Activated T-cell treated with anti-CD3 and anti-CD28 coated beads, Interleukin-2, amount 50 U/mL, for 4 hours (primary cell): ENCODE measurements at regions not wholly inside any gene's neighbourhood (a gene's known extent, or its start where the extent isn't known, plus 50 kb on each side); places are given as distances from the start of the nearest gene placed in this dataset.
"Not testable (repeated sequence)": the region's sequence is repeated elsewhere in the genome, so short reads cannot be mapped to it uniquely, and the experiment has no call there.

Source experiments
- ATAC-seq, 2 donors: fragments of 200-7000 bp; cut with Tn5 transposase; one replicate each; pipeline ENCODE4 v1.10.0; 2021
- DNase-seq: peaks from one replicate; pipeline ENCODE4 v3.0.0-alpha.2; 2020
- H3K27me3 Mint-ChIP-seq: one replicate; pipeline ENCODE4 v1.8.0; 2021; ENCODE audit warnings: low read depth, mixed read lengths
- H3K36me3 Mint-ChIP-seq: one replicate; pipeline ENCODE4 v1.8.0; 2022; ENCODE audit warnings: mixed read lengths; ENCODE audit not compliant: insufficient read depth
- H3K4me1 Mint-ChIP-seq: one replicate; pipeline ENCODE4 v1.8.0; 2021; ENCODE audit warnings: low read depth, mixed read lengths
- H3K4me3 Mint-ChIP-seq: one replicate; pipeline ENCODE4 v1.8.0; 2021; ENCODE audit warnings: mild to moderate bottlenecking, moderate library complexity, mixed read lengths
- H3K9me3 Mint-ChIP-seq: one replicate; pipeline ENCODE4 v1.8.0; 2021; ENCODE audit warnings: mixed read lengths

DNA sequence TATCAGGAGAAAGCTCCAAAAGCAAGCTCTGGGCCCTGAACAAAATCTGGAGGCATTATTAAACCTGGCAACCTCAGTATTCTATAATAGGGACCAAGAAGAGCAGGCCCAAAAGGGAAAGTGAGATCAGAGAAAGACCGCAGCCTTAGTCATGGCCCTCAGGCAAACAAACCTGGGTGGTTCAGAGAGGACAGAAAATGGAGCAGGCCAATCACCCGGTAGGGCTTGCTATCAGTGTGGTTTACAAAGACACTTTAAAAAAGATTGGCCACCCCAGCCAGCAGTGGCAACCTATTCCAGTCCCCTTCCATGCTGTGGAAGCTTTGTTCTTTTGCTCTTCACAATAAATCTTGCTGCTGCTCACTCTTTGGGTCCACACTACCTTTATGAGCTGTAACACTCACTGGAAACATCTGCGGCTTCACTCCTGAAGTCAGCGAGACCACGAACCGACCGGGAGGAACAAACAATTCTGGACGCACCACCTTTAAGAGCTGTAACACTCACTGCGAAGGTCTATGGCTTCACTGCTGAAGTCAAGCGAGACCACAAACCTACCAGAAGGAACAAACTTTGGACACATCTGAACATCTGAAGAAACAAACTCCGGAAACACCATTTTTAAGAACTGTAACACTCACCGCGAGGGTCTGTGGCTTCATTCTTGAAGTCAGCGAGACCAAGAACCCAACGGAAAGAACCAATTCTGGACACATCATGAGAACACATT is 1821.2 kb upstream of the PCDH20 start:
- peaks cover 14% of the 10 kb centered on the region for H3K9me3 Mint-ChIP-seq
- not testable (repeated sequence) for H3K4me1 Mint-ChIP-seq, ATAC-seq, H3K27me3 Mint-ChIP-seq, H3K4me3 Mint-ChIP-seq, DNase-seq, H3K36me3 Mint-ChIP-seq

DNA sequence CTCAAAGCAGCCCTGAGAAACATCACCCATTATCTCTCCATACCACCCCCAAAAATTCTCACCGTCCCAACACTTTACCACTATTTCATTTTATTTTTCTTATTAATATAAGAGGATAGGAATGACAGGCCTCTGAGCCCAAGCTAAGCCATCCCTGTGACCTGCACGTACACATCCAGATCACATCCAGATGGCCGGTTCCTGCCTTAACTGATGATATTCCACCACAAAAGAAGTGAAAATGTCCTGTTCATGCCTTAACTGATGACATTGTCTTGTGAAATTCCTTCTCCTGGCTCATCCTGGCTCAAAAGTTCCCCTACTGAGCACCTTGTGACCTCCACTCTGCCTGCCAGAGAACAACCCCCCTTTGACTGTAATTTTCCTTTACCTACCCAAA is 1802.9 kb upstream of the PCDH20 start:
- H3K27me3 Mint-ChIP-seq, H3K4me3 Mint-ChIP-seq, H3K36me3 Mint-ChIP-seq, H3K4me1 Mint-ChIP-seq, ATAC-seq, DNase-seq: not testable (repeated sequence)
- H3K9me3 Mint-ChIP-seq: peaks cover 17% of the 10 kb centered on the region

DNA sequence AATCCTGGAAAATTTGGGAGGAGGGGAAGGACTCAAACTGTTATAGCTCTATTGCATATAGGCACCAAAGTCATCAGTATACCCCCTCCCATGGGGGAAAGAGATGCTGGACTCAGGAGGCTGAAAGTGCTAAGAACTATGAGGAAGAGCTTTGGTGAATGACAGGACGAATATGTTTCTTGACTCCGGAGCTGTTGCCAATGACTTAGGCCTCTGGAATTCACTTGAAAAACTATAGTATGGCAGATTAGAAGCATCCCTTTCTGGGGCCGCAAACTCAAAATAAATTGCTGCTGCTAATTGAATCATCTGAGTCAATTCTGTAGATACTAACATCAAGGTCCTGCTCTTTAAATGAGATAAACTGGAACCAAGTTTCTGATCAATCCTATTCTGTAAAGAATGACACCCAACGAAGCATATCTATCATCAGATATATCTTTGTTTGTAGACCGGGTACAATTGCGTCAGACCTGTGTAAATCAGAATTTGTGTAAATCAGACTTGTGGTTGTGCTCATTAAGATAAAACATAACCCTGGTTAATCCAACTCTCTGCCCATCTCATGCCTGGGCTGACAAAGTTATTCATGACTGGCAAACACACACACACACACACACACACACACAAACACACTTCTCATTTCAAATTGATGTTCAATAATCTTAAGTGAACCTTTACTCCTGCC is 1793.8 kb upstream of the PCDH20 start:
- Mint-ChIP-seq H3K9me3 (no peaks in the 10 kb centered on the region), H3K27me3 (no peaks in the 10 kb centered on the region), H3K4me1 (no peaks in the 10 kb centered on the region), H3K36me3 (no peaks in the 10 kb centered on the region), H3K4me3 (no peak overlapping the region)
- DNase-seq: no peak
- ATAC-seq: no peak

DNA sequence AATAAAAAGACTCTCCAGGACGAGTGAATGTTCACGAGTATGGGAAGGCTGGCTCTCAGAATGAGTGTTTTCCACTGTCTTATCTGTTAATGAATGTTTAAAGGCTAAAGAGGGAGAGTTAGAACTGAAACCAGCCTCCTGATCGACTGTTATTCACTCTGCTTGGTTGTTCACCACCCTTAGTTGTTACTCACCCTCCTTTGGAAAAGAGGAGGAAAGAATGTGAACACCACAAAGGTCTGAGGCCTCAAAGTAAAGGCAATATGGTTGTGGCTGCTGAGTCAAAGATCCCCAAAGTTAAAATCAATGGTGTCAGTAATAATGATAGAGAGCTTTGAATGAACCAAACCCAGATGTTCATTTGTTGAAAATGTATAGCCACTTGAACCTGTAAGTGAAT is 1793.2 kb upstream of the PCDH20 start:
- Mint-ChIP-seq H3K36me3 (no peaks in the 10 kb centered on the region), H3K4me1 (no peaks in the 10 kb centered on the region), H3K9me3 (peaks cover 3% of the 10 kb centered on the region), H3K4me3 (no peak overlapping the region), H3K27me3 (no peaks in the 10 kb centered on the region)
- no peak for ATAC-seq
- DNase-seq: no peak

DNA sequence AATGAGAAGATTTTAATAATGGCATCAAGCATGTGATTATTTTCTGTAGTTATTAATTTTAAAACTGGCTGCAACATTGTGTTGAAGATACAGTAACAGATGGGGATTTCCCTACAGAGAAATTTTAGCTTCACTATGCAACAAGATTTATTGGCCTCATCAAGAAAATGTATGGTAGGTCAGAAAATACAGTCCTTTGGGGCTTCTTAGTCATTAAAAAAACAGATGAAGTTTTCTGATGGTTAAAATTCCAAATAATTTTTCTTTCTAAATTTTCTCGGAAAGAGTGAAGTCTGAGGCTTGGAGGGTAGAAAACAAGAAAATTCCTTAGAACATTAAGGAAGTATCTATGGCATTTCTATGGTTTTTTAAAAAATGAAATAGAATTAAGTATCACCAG is 1790.8 kb upstream of the PCDH20 start:
- ATAC-seq: no peak
- no peak for DNase-seq
- Mint-ChIP-seq H3K4me3 (no peak overlapping the region), H3K4me1 (no peaks in the 10 kb centered on the region), H3K27me3 (no peaks in the 10 kb centered on the region), H3K36me3 (no peaks in the 10 kb centered on the region), H3K9me3 (peaks cover 7% of the 10 kb centered on the region)

DNA sequence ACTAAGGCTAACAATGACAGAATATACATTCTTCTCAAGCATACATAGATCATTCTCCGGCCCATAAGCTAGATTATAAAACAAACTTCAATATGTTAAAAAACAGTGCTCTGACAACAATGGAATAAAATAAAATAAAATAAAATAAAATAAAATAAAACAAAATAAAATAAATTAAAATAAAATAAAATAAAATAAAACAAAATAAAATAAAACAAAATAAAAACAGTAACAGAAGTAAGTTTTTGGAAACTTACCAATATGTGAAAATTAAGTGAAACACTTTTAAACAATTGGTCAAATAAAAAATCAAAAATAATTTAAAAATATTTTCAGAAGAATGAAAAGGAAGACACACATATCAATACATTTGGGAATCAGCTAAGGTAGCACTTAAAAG is 1785.8 kb upstream of the PCDH20 start:
- no peaks in the 10 kb centered on the region for H3K4me1 Mint-ChIP-seq
- H3K9me3 Mint-ChIP-seq: peaks cover 10% of the 10 kb centered on the region
- H3K36me3 Mint-ChIP-seq: no peaks in the 10 kb centered on the region
- ATAC-seq (no peak), DNase-seq (no peak)
- H3K27me3 Mint-ChIP-seq: no peaks in the 10 kb centered on the region
- no peak overlapping the region for H3K4me3 Mint-ChIP-seq

DNA sequence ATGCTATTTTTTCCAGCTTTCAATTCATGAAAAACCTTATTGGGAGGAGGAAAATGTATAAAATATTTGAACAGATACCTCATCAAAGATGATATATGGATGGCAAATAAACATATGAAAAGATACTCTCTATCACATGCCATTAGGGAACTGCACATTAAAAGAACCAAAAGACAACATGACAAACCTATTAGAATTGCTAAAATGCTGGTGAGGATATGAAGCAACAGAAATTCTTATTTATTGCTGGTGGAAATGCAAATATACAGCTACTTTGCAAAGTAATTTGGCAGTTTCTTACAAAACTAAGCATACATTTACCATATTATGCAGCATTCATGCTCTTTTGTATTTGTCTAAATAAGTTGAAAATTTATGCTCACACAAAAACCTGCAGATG is 1783.9 kb upstream of the PCDH20 start:
- H3K4me3 Mint-ChIP-seq: no peak overlapping the region
- DNase-seq (no peak), ATAC-seq (no peak)
- H3K36me3 Mint-ChIP-seq: no peaks in the 10 kb centered on the region
- no peaks in the 10 kb centered on the region for H3K27me3 Mint-ChIP-seq
- H3K9me3 Mint-ChIP-seq: peaks cover 10% of the 10 kb centered on the region
- no peaks in the 10 kb centered on the region for H3K4me1 Mint-ChIP-seq

DNA sequence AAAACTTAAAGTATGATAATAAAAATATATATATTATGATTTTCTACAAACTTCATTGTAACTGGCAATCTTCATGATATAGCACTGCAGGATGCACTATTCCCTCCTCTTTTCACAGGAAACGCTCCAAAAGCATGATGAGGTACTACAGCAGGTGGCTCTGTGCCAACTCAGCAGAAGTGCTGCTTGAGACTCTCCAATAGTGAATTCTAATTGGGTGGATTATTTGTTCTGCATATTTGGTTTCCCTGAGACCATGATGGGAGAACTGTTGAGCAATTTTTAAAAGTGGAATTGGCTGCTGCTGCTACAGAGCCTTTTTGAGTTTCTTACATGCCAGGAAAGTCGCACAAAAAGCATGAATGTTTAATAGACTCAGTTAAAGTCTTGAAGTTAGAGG is 1782.4 kb upstream of the PCDH20 start:
- no peak for ATAC-seq
- no peaks in the 10 kb centered on the region for H3K4me1 Mint-ChIP-seq
- DNase-seq: no peak
- no peaks in the 10 kb centered on the region for H3K36me3 Mint-ChIP-seq
- no peaks in the 10 kb centered on the region for H3K27me3 Mint-ChIP-seq
- H3K4me3 Mint-ChIP-seq: no peak overlapping the region
- peaks cover 7% of the 10 kb centered on the region for H3K9me3 Mint-ChIP-seq

DNA sequence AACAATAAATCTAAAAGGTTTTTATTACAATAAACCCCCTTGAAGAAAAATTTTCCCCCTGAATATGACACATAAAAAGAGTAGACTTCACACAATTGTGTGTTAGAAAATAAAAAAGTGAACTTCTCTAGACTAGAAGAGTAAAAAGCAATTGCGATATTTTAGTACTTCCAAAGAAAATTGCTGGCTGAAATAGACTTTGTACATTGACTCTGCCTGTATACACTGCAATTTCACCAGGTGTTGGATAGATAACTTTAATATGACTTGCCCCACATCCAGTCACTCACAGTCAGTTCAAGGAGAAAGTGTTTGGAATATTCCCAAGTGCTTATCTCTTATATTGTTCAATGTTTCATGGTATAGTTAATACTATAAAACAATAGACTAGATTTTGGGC is 1780.1 kb upstream of the PCDH20 start:
- Mint-ChIP-seq H3K36me3 (no peaks in the 10 kb centered on the region), H3K4me3 (no peak overlapping the region), H3K4me1 (no peaks in the 10 kb centered on the region), H3K27me3 (no peaks in the 10 kb centered on the region), H3K9me3 (peaks cover 8% of the 10 kb centered on the region)
- DNase-seq (no peak), ATAC-seq (no peak)

DNA sequence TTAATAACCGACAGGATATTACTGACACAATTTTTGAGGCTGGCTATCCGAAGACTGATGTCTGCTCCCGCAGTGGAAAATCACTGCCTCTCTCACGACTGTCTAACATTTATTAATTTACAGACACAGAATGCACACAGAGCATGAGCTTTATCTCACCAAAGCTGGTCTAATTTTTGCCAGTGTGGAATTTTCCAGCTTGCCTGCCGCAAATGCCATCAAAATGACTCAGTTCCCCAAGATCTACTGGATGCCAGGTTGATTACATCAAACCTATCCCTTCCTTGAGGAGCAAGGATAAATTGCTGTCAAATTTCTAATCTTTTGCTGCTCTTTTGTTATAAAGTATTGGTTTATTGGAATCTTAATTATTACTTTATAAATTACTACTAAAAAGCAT is 1775.1 kb upstream of the PCDH20 start:
- Mint-ChIP-seq H3K4me1 (no peaks in the 10 kb centered on the region), H3K36me3 (no peaks in the 10 kb centered on the region), H3K9me3 (peaks cover 9% of the 10 kb centered on the region), H3K27me3 (no peaks in the 10 kb centered on the region), H3K4me3 (no peak overlapping the region)
- ATAC-seq (no peak), DNase-seq (no peak)

DNA sequence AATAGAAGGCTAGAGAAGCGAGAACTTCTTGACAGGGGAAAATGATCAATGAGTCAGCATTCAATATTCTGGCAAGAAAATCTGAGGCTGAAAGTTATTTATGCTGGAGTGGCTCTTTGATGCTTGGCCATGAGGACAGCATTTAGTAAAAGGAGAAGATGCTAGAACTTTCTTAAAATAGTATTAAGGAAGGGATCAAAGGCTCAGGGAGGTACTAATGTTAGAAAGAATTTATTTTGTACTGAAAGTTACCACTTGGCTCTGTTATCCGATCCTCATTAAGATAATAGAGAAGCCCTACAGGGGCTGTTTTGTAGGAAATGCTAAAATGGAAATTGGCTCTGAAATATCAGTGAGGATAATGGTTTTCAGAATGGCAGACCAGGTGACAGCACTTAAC is 1774.6 kb upstream of the PCDH20 start:
- Mint-ChIP-seq H3K9me3 (peaks cover 9% of the 10 kb centered on the region), H3K27me3 (no peaks in the 10 kb centered on the region), H3K4me1 (no peaks in the 10 kb centered on the region), H3K4me3 (no peak overlapping the region), H3K36me3 (no peaks in the 10 kb centered on the region)
- ATAC-seq (no peak), DNase-seq (no peak)

DNA sequence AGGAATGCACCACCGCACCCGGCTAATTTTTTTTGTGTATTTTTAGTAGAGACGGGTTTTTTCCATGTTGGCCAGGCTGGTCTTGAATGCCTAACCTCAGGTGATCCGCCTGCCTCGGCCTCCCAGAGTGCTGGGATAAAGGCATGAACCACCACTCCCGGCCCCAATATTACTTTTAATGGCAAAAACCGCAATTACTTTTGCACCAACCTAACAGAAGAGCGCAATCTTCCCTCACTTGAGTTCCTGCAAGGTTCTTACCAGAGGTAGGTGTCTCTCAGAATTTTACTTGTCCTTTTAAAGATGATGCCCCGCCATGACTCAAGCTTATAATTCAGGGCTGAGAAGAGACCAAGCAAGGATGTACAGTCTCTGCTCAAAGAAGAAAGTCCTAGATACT is 1774.1 kb upstream of the PCDH20 start:
- no peak for ATAC-seq
- Mint-ChIP-seq H3K9me3 (peaks cover 9% of the 10 kb centered on the region), H3K4me1 (no peaks in the 10 kb centered on the region), H3K4me3 (no peak overlapping the region), H3K27me3 (no peaks in the 10 kb centered on the region), H3K36me3 (no peaks in the 10 kb centered on the region)
- no peak for DNase-seq

DNA sequence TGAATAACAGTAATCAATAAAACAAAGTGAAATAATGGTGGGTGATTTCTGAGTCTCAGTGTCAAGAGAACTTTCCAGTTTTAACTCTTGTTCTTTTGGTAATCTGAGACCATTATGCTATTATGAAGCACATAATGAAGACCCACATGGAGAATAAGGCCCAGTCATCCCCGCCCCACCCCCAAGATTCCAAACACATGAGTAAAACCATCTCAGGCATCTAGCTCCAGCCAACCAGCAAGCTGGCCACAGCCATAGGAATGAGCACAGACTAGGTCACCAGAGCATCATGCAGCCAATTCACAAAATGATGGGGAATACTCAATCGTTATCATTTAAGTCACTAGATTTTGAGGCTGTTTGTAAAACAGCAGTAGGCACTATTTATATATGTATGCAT is 1769.0 kb upstream of the PCDH20 start:
- no peaks in the 10 kb centered on the region for H3K4me1 Mint-ChIP-seq
- H3K27me3 Mint-ChIP-seq: no peaks in the 10 kb centered on the region
- peaks cover 12% of the 10 kb centered on the region for H3K9me3 Mint-ChIP-seq
- DNase-seq (no peak), ATAC-seq (no peak)
- no peaks in the 10 kb centered on the region for H3K36me3 Mint-ChIP-seq
- no peak overlapping the region for H3K4me3 Mint-ChIP-seq

DNA sequence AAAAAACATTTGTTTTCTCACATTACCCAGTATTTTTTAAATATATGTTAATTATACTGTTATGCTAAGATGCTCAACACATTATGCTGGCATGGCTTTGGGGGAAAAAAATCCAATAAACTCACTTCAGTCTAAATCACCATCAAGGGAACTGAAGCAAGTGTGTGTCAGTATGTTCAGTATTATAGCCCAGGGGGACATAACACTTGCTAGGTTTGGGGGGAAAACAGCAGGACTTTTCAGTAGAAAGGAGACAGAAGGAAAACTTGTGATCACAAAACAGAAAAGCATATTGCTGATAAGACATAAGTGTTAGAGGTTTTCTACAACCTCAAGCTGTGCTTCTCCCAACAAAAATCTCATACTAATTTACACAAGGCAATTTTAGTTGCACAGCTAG is 1759.9 kb upstream of the PCDH20 start:
- H3K27me3 Mint-ChIP-seq: no peaks in the 10 kb centered on the region

DNA sequence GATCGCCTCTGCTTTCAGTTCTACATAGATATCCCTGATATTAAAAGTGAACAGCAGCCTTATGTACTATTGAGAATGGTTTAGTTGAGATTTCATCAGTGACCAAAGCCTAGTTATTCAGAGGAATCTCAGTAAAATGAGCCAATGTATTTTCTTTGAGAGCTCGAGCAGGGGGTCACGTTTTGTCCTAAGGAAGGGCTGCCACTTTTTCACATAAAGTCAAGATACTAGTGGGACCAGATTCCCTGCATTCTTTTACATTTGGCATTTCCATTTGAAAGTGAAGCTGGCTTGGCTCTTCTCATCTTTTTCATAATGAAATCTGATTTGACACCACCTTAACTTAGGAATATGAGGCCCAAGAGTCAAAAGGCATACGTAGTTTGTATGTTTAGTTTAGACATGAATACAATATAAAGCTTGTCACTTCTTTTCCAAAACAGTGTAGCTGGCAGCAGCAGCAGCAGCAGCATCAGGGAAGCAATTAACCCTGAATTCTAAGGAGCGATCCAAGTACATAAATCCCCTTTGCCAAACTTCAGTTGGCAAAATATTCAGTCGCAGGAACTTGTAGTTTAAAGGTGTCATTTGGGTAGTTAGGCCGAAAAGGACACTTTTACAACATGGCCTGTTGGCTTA is 1752.2 kb upstream of the PCDH20 start:
- DNase-seq (no peak), ATAC-seq (no peak)
- Mint-ChIP-seq H3K4me1 (no peaks in the 10 kb centered on the region), H3K36me3 (no peaks in the 10 kb centered on the region), H3K27me3 (no peaks in the 10 kb centered on the region), H3K4me3 (no peak overlapping the region), H3K9me3 (peaks cover 7% of the 10 kb centered on the region)

More for the DNA sequence above, 1759.9 kb upstream of the PCDH20 start:
- no peaks in the 10 kb centered on the region for H3K36me3 Mint-ChIP-seq
- H3K9me3 Mint-ChIP-seq: peaks cover 17% of the 10 kb centered on the region
- ATAC-seq (no peak), DNase-seq (no peak)
- no peak overlapping the region for H3K4me3 Mint-ChIP-seq
- H3K4me1 Mint-ChIP-seq: no peaks in the 10 kb centered on the region
